GM12891 (cell line): ENCODE measurements at regions not wholly inside any gene's neighbourhood (a gene's known extent, or its start where the extent isn't known, plus 50 kb on each side); places are given as distances from the start of the nearest gene placed in this dataset.

Experiments
- POLR2A ChIP-seq: IDR thresholded peaks from 2 replicates; pipeline ENCODE4 v1.6.1; 2011; ENCODE audit warnings: low read depth, low read length, control low read depth
- POLR2AphosphoS5 ChIP-seq: IDR thresholded peaks from 2 replicates; pipeline ENCODE4 v1.6.1; 2011; ENCODE audit warnings: low read depth, low read length, control low read depth
- POU2F2 ChIP-seq: IDR thresholded peaks from 2 replicates; pipeline ENCODE4 v1.6.1; 2011; ENCODE audit warnings: low read depth, mild to moderate bottlenecking, control low read depth, low read length, moderate library complexity
- TAF1 ChIP-seq: IDR thresholded peaks from 2 replicates; pipeline ENCODE4 v1.6.1; 2011; ENCODE audit warnings: low read depth, low read length, control low read depth

- no peak for TF ChIP-seq POLR2AphosphoS5
- TF ChIP-seq POLR2A: no peak
- no peak for TF ChIP-seq TAF1
- no peak for TF ChIP-seq POU2F2
Measured at GRCh38 chr5:3258050-3258449, 337.6 kb upstream of the IRX1 start.
